Endothelial cell (in vitro differentiated cells): ENCODE measurements at regions not wholly inside any gene's neighbourhood (a gene's known extent, or its start where the extent isn't known, plus 50 kb on each side); places are given as distances from the start of the nearest gene placed in this dataset.

Experiments
- DNase-seq: peaks from one replicate; pipeline ENCODE4 v3.0.0; 2021; ENCODE audit warnings: low spot score
- H3K27ac Mint-ChIP-seq: one replicate; pipeline ENCODE4 v1.8.0; 2021; ENCODE audit warnings: mixed read lengths, inconsistent platforms; ENCODE audit not compliant: unreplicated experiment
- H3K27me3 Mint-ChIP-seq: one replicate; pipeline ENCODE4 v1.8.0; 2021; ENCODE audit warnings: mild to moderate bottlenecking, moderate library complexity, mixed read lengths, inconsistent platforms; ENCODE audit not compliant: unreplicated experiment
- H3K36me3 Mint-ChIP-seq: one replicate; pipeline ENCODE4 v1.8.0; 2021; ENCODE audit warnings: mild to moderate bottlenecking, low read depth, mixed read lengths, inconsistent platforms; ENCODE audit not compliant: unreplicated experiment
- H3K4me1 Mint-ChIP-seq: one replicate; pipeline ENCODE4 v1.8.0; 2021; ENCODE audit warnings: mild to moderate bottlenecking, mixed read lengths, inconsistent platforms; ENCODE audit not compliant: unreplicated experiment
- H3K4me3 Mint-ChIP-seq: one replicate; pipeline ENCODE4 v1.8.0; 2021; ENCODE audit warnings: mild to moderate bottlenecking, mixed read lengths, inconsistent platforms; ENCODE audit not compliant: unreplicated experiment
- H3K9me3 Mint-ChIP-seq: one replicate; pipeline ENCODE4 v1.8.0; 2021; ENCODE audit warnings: mixed read lengths, inconsistent platforms; ENCODE audit not compliant: unreplicated experiment
- TF ChIP-seq, protein P1 (sequence below): fragments of 200-600 bp; sonication (generic); IDR thresholded peaks from one replicate; pipeline ENCODE4 v1.5.0; 2021; ENCODE audit warnings: antibody characterized with exemption; ENCODE audit not compliant: unreplicated experiment

DNA sequence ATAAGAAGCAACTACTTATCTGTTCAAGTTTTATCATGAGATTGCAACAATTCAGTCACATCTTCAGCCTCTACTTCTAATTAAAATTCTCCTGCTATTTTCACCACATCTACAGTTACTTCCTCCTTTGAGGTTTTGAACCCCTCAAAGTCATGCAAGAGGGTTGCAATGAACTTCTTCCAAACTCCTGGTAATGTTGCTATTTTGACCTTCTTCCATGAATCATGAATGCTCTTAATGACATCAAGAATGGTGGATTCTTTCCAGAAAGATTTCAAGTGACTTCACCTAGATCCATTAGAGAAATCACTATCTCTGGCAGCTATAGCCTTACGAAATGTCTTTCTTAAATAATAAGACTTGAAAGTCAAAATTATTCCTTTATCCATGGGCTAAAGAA is 1052.8 kb upstream of the NRXN1 start:
- TF ChIP-seq, protein P1, sequence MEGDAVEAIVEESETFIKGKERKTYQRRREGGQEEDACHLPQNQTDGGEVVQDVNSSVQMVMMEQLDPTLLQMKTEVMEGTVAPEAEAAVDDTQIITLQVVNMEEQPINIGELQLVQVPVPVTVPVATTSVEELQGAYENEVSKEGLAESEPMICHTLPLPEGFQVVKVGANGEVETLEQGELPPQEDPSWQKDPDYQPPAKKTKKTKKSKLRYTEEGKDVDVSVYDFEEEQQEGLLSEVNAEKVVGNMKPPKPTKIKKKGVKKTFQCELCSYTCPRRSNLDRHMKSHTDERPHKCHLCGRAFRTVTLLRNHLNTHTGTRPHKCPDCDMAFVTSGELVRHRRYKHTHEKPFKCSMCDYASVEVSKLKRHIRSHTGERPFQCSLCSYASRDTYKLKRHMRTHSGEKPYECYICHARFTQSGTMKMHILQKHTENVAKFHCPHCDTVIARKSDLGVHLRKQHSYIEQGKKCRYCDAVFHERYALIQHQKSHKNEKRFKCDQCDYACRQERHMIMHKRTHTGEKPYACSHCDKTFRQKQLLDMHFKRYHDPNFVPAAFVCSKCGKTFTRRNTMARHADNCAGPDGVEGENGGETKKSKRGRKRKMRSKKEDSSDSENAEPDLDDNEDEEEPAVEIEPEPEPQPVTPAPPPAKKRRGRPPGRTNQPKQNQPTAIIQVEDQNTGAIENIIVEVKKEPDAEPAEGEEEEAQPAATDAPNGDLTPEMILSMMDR = no peak
- Mint-ChIP-seq H3K9me3 (no peaks in the 10 kb centered on the region), H3K36me3 (no peaks in the 10 kb centered on the region), H3K27me3 (no peaks in the 10 kb centered on the region), H3K4me1 (no peaks in the 10 kb centered on the region), H3K4me3 (no peak overlapping the region), H3K27ac (no peak overlapping the region)
- DNase-seq = no peak

- Mint-ChIP-seq H3K4me1 (no peaks in the 10 kb centered on the region), H3K36me3 (no peaks in the 10 kb centered on the region), H3K9me3 (no peaks in the 10 kb centered on the region), H3K4me3 (no peak overlapping the region), H3K27me3 (no peaks in the 10 kb centered on the region), H3K27ac (no peak overlapping the region)
- TF ChIP-seq, protein P1 = no peak
- DNase-seq = no peak
These were observed 1051.3 kb upstream of the NRXN1 start for GRCh38 chr2:52083214-52083613.

DNA sequence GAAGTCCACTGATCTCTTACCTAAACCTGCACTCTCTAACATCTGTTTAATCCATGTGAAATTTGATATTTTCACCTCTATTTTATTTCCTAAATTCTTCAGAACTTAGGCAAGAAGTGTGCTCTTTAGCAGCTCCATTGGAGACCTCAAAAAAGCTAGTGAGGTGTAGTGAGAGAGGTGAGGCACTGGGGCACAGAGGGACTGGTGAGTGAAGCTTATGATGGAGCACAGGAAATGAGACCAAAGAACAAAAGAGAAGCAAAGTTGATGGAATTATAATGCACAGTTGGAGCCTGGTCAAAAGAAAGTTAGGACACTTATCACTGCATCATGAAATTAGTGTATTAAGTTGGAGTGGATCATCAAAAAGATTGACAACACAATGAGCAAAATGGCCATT is 1050.7 kb upstream of the NRXN1 start:
- TF ChIP-seq, protein P1 = no peak
- H3K27ac Mint-ChIP-seq = no peak overlapping the region
- H3K27me3 Mint-ChIP-seq = no peaks in the 10 kb centered on the region
- H3K4me1 Mint-ChIP-seq = no peaks in the 10 kb centered on the region
- H3K9me3 Mint-ChIP-seq = no peaks in the 10 kb centered on the region
- DNase-seq = no peak
- H3K4me3 Mint-ChIP-seq = no peak overlapping the region
- H3K36me3 Mint-ChIP-seq = no peaks in the 10 kb centered on the region

DNA sequence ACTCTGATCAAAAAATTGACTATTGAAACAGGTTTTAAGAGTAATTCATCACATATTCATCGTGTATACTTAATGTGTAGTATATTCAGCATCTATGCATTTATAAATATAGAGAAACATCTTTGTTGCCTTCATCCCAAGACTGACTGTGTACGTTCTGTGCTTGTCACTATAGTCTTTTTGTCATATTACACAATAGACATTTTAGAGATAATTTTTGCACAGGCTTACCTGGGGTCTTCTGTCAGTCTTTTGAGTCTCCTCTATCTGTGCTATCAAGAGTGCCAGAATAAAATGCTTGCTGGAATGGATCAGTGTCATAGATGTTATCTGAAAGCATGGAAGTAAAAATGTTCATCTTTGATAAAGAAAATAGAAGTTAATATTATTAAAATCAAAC is 1047.7 kb upstream of the NRXN1 start:
- Mint-ChIP-seq H3K36me3 (no peaks in the 10 kb centered on the region), H3K9me3 (no peaks in the 10 kb centered on the region), H3K4me3 (no peak overlapping the region), H3K27me3 (no peaks in the 10 kb centered on the region), H3K27ac (no peak overlapping the region), H3K4me1 (no peaks in the 10 kb centered on the region)
- TF ChIP-seq, protein P1 = no peak
- DNase-seq = no peak

- Mint-ChIP-seq H3K4me1 (no peaks in the 10 kb centered on the region), H3K9me3 (no peaks in the 10 kb centered on the region), H3K27ac (no peak overlapping the region), H3K4me3 (no peak overlapping the region), H3K27me3 (no peaks in the 10 kb centered on the region), H3K36me3 (no peaks in the 10 kb centered on the region)
- DNase-seq = no peak
- TF ChIP-seq, protein P1 = no peak
These were observed 1045.2 kb upstream of the NRXN1 start for GRCh38 chr2:52077159-52077558.
